HG02852 (cell line): ENCODE measurements at regions not wholly inside any gene's neighbourhood (a gene's known extent, or its start where the extent isn't known, plus 50 kb on each side); places are given as distances from the start of the nearest gene placed in this dataset.

Experiments
- ATAC-seq: cut with Tn5 transposase; IDR thresholded peaks from one replicate; pipeline ENCODE4 v1.9.1; 2021; ENCODE audit warnings: mild to moderate bottlenecking, moderate library complexity; ENCODE audit not compliant: unreplicated experiment

- ATAC-seq, result no peak
Measured at GRCh38 chr15:95210436-95210981, 979.1 kb downstream of the MCTP2 start.

- ATAC-seq, result no peak
Measured at GRCh38 chr15:95215017-95215416, 983.7 kb downstream of the MCTP2 start.

GRCh38 chr15:95226835-95227234 is 995.5 kb downstream of the MCTP2 start:
- ATAC-seq, result no peak

GRCh38 chr15:95227235-95227634 is 995.9 kb downstream of the MCTP2 start:
- no peak for ATAC-seq

- ATAC-seq, result no peak
Measured at GRCh38 chr15:95228856-95229555, 997.6 kb downstream of the MCTP2 start.

- no peak for ATAC-seq
Measured at GRCh38 chr15:95235033-95235432, 1003.7 kb downstream of the MCTP2 start.

- no peak for ATAC-seq
Measured at GRCh38 chr15:95247071-95247984, 1016.0 kb downstream of the MCTP2 start.

- no peak for ATAC-seq
Measured at GRCh38 chr15:95249524-95249923, 1018.2 kb downstream of the MCTP2 start.

- no peak for ATAC-seq
Measured at GRCh38 chr15:95252404-95252803, 1021.0 kb downstream of the MCTP2 start.

GRCh38 chr15:95254263-95254662 is 1022.9 kb downstream of the MCTP2 start:
- no peak for ATAC-seq

GRCh38 chr15:95259513-95259912 is 1028.2 kb downstream of the MCTP2 start:
- ATAC-seq, result peak; percentile 62

GRCh38 chr15:95259965-95260364 is 1028.6 kb downstream of the MCTP2 start:
- no peak for ATAC-seq

GRCh38 chr15:95260856-95261255 is 1029.5 kb downstream of the MCTP2 start:
- ATAC-seq, result no peak

GRCh38 chr15:95261546-95261945 is 1030.2 kb downstream of the MCTP2 start:
- no peak for ATAC-seq

- no peak for ATAC-seq
Measured at GRCh38 chr15:95261968-95262367, 1030.6 kb downstream of the MCTP2 start.

GRCh38 chr15:95262866-95263564 is 1031.7 kb downstream of the MCTP2 start:
- no peak for ATAC-seq

GRCh38 chr15:95263751-95264150 is 1032.4 kb downstream of the MCTP2 start:
- no peak for ATAC-seq

GRCh38 chr15:95265419-95265997 is 1034.1 kb downstream of the MCTP2 start:
- ATAC-seq, result no peak

GRCh38 chr15:95266451-95267061 is 1035.2 kb downstream of the MCTP2 start:
- no peak for ATAC-seq

GRCh38 chr15:95267481-95267880 is 1036.1 kb downstream of the MCTP2 start:
- ATAC-seq, result no peak
